Astrocyte of the spinal cord (primary cell): ENCODE measurements at regions not wholly inside any gene's neighbourhood (a gene's known extent, or its start where the extent isn't known, plus 50 kb on each side); places are given as distances from the start of the nearest gene placed in this dataset.

Experiments used
- DNase-seq: peaks from one replicate; pipeline ENCODE4 v3.0.0; 2011; ENCODE audit warnings: low read depth, low spot score
- H3K4me3 ChIP-seq: 2 replicates; pipeline ENCODE4 v1.5.1; 2011; ENCODE audit warnings: low read depth, mild to moderate bottlenecking, low read length, moderate library complexity
- in situ Hi-C: cut with HindIII; loops from 2 replicates; pipeline ENCODE4 v1.10.0; 2017; ENCODE audit warnings: low sequenced_read_pairs
- TF ChIP-seq, protein P1 (sequence below): IDR thresholded peaks from 2 replicates; pipeline ENCODE4 v1.5.1; 2012; ENCODE audit warnings: low read depth, mild to moderate bottlenecking, low read length, inconsistent platforms

GRCh38 chr13:67950603-67951002 is 720.5 kb upstream of the PCDH9 start:
- no peak for DNase-seq
- no peak overlapping the region for H3K4me3 ChIP-seq
- TF ChIP-seq, protein P1, sequence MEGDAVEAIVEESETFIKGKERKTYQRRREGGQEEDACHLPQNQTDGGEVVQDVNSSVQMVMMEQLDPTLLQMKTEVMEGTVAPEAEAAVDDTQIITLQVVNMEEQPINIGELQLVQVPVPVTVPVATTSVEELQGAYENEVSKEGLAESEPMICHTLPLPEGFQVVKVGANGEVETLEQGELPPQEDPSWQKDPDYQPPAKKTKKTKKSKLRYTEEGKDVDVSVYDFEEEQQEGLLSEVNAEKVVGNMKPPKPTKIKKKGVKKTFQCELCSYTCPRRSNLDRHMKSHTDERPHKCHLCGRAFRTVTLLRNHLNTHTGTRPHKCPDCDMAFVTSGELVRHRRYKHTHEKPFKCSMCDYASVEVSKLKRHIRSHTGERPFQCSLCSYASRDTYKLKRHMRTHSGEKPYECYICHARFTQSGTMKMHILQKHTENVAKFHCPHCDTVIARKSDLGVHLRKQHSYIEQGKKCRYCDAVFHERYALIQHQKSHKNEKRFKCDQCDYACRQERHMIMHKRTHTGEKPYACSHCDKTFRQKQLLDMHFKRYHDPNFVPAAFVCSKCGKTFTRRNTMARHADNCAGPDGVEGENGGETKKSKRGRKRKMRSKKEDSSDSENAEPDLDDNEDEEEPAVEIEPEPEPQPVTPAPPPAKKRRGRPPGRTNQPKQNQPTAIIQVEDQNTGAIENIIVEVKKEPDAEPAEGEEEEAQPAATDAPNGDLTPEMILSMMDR, result no peak
- in situ Hi-C loops, result no loop called here

- TF ChIP-seq, protein P1, result no peak
- DNase-seq, result no peak
- in situ Hi-C loops, result no loop called here
Measured at GRCh38 chr13:67946131-67946530, 716.0 kb upstream of the PCDH9 start.

DNA sequence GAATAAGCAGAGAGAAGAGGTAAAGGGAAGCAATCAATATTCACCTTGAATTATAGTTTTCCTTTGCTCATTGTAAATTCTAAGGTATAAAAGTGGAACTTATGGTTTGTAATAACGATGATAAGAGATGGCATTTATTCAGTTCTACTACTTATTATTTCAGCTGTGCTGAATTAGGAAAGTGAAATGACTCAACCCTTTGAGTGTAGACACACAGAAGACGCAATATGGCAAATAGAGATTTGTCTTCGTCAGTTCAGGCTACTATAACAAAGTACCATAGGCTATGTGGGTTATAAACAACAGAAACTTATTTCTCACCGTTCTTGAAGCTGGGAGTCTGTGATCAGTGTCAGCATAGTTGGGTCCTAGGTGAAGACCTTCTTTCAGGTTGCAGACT is 713.0 kb upstream of the PCDH9 start:
- in situ Hi-C loops, result no loop called here
- TF ChIP-seq, protein P1, result no peak
- DNase-seq, result peak; percentile 32

More at GRCh38 chr13:67946131-67946530, 716.0 kb upstream of the PCDH9 start:
- no peak overlapping the region for H3K4me3 ChIP-seq

GRCh38 chr13:67935626-67936025 is 705.5 kb upstream of the PCDH9 start:
- in situ Hi-C loops, result no loop called here
- H3K4me3 ChIP-seq, result no peak overlapping the region
- TF ChIP-seq, protein P1, result no peak
- no peak for DNase-seq

More for the DNA sequence above, 713.0 kb upstream of the PCDH9 start:
- no peak overlapping the region for H3K4me3 ChIP-seq

DNA sequence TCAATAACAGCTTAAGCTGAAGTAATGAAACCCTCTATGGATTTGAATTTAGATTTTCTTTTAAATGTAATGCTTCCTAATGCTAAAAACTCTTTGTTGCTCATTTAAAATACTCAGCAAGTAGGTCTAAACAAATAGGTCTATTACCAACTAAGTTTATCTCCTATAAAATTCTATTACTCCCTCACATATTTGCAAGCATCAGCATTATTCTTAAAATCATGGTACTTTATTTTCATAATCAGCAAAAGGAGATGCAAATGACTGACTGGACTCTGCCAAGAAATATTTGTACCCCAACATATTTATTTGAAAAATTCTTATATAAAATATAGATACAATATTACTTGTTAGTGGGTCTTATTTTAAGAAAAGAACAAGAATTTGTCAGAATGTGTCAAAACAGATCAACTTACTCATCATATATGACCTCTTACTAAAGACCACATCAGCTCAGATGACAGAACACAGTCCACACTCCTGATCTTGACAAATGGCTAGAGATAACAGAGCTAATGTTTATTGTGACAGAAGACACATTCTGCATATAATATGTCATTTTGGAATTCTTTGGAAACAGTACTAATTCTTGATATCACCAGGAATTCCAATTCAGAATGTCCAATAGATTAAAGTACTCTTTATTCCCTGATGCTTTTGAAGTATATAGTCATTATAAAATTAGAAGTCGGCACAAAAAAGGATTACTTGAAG is 704.6 kb upstream of the PCDH9 start:
- TF ChIP-seq, protein P1, result no peak
- DNase-seq, result no peak
- in situ Hi-C loops, result no loop called here
- H3K4me3 ChIP-seq, result no peak overlapping the region

DNA sequence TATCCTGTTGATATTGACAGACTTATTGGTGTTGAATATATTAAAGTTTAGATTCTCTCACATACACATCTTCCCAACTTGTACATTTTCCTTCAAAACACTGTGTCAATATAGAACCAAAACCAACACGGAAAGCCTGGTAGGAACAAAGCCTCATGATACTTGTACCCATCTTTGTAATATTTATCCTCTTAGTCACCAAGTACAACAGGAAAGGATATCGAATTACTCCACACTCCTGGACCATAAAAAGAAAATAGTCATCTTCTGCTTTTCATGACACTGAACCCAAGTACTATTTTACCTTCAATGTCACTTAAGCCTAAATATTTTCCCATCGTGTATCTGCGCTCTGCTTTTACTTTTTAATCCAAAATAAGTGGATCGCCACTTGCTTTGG is 702.9 kb upstream of the PCDH9 start:
- H3K4me3 ChIP-seq, result no peak overlapping the region
- TF ChIP-seq, protein P1, result no peak
- no peak for DNase-seq
- in situ Hi-C loops, result no loop called here
